ENCODE measurements at regions not wholly inside any gene's neighbourhood (a gene's known extent, or its start where the extent isn't known, plus 50 kb on each side); places are given as distances from the start of the nearest gene placed in this dataset.

DNA sequence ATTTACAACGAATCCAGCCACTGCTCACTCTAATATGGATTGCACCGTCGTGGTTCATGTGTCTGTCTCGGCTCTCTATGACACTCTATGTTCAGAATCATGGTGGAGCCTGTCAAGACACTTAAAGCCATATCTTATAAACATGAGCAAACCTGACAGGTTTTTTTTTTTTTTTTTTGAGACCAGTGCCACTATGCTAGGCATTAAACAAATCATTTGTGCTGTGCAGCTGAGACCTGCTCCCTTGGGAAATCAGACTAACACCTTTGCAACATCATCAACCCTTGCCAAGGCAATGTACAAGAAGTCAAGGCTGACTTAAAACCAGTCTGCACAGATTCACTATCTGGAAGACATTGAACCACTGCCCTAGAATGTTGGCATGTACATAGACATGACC is 181.2 kb upstream of the ANK3 start:
- peaks cover 36% of the 10 kb centered on the region for H3K4me1 ChIP-seq (ENCODE audit: insufficient read depth)
- H3F3A ChIP-seq (replicated peaks; ENCODE audit: low read depth) = no peaks in the 10 kb centered on the region
- no peak overlapping the region for H3K4me2 ChIP-seq
- H3K4me3 ChIP-seq = no peak overlapping the region
- Mint-ChIP-seq H3K36me3 (ENCODE audit: low read depth) (peaks cover 18% of the 10 kb centered on the region), H3K4me1 (peaks cover 37% of the 10 kb centered on the region), H3K27ac (no peak overlapping the region), H3K4me3 (no peak overlapping the region), H3K27me3 (ENCODE audit: insufficient read depth, low read depth, poor library complexity) (no peaks in the 10 kb centered on the region), H3K9me3 (peaks cover 15% of the 10 kb centered on the region)
- no peaks in the 10 kb centered on the region for H3K9me2 ChIP-seq (ENCODE audit: insufficient read depth)
- no peak overlapping the region for H3K27ac ChIP-seq (ENCODE audit: low read depth)
- no peak for ATAC-seq
- peaks cover 3% of the 10 kb centered on the region; the same call in 1 of the 2 replicates for H3K36me3 ChIP-seq (ENCODE audit: insufficient read depth)
- no peak overlapping the region for H2AFZ ChIP-seq
- no peaks in the 10 kb centered on the region for H3K27me3 ChIP-seq (ENCODE audit: insufficient read depth)
- DNase-seq (ENCODE audit: low spot score) = no peak
- no peaks in the 10 kb centered on the region for H3K79me2 ChIP-seq (replicated peaks; ENCODE audit: insufficient read depth)
- TF ChIP-seq, protein P1, sequence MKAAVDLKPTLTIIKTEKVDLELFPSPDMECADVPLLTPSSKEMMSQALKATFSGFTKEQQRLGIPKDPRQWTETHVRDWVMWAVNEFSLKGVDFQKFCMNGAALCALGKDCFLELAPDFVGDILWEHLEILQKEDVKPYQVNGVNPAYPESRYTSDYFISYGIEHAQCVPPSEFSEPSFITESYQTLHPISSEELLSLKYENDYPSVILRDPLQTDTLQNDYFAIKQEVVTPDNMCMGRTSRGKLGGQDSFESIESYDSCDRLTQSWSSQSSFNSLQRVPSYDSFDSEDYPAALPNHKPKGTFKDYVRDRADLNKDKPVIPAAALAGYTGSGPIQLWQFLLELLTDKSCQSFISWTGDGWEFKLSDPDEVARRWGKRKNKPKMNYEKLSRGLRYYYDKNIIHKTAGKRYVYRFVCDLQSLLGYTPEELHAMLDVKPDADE (IDR thresholded peaks at IDR 0.05) = no peak
- TF ChIP-seq EZH2phosphoT487 (IDR thresholded peaks at IDR 0.05; ENCODE audit: unreplicated experiment) = no peak
- no peak for TF ChIP-seq CREB1 (CRISPR knock-in tag; IDR thresholded peaks at IDR 0.05; ENCODE audit: low read depth)
- TF ChIP-seq ZNF114 (CRISPR knock-in tag; IDR thresholded peaks at IDR 0.05) = no peak
- TF ChIP-seq NANOG (IDR thresholded peaks at IDR 0.05; ENCODE audit: borderline replicate concordance) = no peak
- TF ChIP-seq ZNF331 (CRISPR knock-in tag; IDR thresholded peaks at IDR 0.05; ENCODE audit: low read depth) = no peak
- TF ChIP-seq, protein P2, sequence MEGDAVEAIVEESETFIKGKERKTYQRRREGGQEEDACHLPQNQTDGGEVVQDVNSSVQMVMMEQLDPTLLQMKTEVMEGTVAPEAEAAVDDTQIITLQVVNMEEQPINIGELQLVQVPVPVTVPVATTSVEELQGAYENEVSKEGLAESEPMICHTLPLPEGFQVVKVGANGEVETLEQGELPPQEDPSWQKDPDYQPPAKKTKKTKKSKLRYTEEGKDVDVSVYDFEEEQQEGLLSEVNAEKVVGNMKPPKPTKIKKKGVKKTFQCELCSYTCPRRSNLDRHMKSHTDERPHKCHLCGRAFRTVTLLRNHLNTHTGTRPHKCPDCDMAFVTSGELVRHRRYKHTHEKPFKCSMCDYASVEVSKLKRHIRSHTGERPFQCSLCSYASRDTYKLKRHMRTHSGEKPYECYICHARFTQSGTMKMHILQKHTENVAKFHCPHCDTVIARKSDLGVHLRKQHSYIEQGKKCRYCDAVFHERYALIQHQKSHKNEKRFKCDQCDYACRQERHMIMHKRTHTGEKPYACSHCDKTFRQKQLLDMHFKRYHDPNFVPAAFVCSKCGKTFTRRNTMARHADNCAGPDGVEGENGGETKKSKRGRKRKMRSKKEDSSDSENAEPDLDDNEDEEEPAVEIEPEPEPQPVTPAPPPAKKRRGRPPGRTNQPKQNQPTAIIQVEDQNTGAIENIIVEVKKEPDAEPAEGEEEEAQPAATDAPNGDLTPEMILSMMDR (conservative IDR thresholded peaks at IDR 0.05; ENCODE audit: low read depth in 2 of 2) = no peak
- TF ChIP-seq EZH2 (IDR thresholded peaks at IDR 0.05; ENCODE audit: low read depth, unreplicated experiment) = no peak
- TF ChIP-seq POLR2AphosphoS5 (IDR thresholded peaks at IDR 0.05; ENCODE audit: low read depth) = no peak
- TF ChIP-seq, protein P3, sequence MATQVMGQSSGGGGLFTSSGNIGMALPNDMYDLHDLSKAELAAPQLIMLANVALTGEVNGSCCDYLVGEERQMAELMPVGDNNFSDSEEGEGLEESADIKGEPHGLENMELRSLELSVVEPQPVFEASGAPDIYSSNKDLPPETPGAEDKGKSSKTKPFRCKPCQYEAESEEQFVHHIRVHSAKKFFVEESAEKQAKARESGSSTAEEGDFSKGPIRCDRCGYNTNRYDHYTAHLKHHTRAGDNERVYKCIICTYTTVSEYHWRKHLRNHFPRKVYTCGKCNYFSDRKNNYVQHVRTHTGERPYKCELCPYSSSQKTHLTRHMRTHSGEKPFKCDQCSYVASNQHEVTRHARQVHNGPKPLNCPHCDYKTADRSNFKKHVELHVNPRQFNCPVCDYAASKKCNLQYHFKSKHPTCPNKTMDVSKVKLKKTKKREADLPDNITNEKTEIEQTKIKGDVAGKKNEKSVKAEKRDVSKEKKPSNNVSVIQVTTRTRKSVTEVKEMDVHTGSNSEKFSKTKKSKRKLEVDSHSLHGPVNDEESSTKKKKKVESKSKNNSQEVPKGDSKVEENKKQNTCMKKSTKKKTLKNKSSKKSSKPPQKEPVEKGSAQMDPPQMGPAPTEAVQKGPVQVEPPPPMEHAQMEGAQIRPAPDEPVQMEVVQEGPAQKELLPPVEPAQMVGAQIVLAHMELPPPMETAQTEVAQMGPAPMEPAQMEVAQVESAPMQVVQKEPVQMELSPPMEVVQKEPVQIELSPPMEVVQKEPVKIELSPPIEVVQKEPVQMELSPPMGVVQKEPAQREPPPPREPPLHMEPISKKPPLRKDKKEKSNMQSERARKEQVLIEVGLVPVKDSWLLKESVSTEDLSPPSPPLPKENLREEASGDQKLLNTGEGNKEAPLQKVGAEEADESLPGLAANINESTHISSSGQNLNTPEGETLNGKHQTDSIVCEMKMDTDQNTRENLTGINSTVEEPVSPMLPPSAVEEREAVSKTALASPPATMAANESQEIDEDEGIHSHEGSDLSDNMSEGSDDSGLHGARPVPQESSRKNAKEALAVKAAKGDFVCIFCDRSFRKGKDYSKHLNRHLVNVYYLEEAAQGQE (IDR thresholded peaks at IDR 0.05; ENCODE audit: unreplicated experiment) = no peak
- TF ChIP-seq, protein P4, sequence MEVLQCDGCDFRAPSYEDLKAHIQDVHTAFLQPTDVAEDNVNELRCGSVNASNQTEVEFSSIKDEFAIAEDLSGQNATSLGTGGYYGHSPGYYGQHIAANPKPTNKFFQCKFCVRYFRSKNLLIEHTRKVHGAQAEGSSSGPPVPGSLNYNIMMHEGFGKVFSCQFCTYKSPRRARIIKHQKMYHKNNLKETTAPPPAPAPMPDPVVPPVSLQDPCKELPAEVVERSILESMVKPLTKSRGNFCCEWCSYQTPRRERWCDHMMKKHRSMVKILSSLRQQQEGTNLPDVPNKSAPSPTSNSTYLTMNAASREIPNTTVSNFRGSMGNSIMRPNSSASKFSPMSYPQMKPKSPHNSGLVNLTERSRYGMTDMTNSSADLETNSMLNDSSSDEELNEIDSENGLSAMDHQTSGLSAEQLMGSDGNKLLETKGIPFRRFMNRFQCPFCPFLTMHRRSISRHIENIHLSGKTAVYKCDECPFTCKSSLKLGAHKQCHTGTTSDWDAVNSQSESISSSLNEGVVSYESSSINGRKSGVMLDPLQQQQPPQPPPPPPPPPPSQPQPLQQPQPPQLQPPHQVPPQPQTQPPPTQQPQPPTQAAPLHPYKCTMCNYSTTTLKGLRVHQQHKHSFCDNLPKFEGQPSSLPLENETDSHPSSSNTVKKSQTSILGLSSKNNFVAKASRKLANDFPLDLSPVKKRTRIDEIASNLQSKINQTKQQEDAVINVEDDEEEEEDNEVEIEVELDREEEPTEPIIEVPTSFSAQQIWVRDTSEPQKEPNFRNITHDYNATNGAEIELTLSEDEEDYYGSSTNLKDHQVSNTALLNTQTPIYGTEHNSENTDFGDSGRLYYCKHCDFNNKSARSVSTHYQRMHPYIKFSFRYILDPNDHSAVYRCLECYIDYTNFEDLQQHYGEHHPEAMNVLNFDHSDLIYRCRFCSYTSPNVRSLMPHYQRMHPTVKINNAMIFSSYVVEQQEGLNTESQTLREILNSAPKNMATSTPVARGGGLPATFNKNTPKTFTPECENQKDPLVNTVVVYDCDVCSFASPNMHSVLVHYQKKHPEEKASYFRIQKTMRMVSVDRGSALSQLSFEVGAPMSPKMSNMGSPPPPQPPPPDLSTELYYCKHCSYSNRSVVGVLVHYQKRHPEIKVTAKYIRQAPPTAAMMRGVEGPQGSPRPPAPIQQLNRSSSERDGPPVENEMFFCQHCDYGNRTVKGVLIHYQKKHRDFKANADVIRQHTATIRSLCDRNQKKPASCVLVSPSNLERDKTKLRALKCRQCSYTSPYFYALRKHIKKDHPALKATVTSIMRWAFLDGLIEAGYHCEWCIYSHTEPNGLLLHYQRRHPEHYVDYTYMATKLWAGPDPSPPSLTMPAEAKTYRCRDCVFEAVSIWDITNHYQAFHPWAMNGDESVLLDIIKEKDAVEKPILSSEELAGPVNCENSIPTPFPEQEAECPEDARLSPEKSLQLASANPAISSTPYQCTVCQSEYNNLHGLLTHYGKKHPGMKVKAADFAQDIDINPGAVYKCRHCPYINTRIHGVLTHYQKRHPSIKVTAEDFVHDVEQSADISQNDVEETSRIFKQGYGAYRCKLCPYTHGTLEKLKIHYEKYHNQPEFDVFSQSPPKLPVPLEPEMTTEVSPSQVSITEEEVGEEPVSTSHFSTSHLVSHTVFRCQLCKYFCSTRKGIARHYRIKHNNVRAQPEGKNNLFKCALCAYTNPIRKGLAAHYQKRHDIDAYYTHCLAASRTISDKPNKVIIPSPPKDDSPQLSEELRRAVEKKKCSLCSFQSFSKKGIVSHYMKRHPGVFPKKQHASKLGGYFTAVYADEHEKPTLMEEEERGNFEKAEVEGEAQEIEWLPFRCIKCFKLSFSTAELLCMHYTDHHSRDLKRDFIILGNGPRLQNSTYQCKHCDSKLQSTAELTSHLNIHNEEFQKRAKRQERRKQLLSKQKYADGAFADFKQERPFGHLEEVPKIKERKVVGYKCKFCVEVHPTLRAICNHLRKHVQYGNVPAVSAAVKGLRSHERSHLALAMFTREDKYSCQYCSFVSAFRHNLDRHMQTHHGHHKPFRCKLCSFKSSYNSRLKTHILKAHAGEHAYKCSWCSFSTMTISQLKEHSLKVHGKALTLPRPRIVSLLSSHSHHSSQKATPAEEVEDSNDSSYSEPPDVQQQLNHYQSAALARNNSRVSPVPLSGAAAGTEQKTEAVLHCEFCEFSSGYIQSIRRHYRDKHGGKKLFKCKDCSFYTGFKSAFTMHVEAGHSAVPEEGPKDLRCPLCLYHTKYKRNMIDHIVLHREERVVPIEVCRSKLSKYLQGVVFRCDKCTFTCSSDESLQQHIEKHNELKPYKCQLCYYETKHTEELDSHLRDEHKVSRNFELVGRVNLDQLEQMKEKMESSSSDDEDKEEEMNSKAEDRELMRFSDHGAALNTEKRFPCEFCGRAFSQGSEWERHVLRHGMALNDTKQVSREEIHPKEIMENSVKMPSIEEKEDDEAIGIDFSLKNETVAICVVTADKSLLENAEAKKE (CRISPR knock-in tag; IDR thresholded peaks at IDR 0.05) = no peak
- no peak for TF ChIP-seq STAT1 (IDR thresholded peaks at IDR 0.05; ENCODE audit: unreplicated experiment)
- no peaks in the 10 kb centered on the region for H4K20me1 ChIP-seq (replicated peaks; ENCODE audit: insufficient read depth)

Measured in GM23338 (cell line).